NK-92 (cell line): ENCODE measurements at regions not wholly inside any gene's neighbourhood (a gene's known extent, or its start where the extent isn't known, plus 50 kb on each side); places are given as distances from the start of the nearest gene placed in this dataset.

ENCODE experiments used
- DNase-seq: peaks from one replicate; lab custom pipeline; 2025; ENCODE audit not compliant: unreplicated experiment; lab: John Stamatoyannopoulos, UW

DNA sequence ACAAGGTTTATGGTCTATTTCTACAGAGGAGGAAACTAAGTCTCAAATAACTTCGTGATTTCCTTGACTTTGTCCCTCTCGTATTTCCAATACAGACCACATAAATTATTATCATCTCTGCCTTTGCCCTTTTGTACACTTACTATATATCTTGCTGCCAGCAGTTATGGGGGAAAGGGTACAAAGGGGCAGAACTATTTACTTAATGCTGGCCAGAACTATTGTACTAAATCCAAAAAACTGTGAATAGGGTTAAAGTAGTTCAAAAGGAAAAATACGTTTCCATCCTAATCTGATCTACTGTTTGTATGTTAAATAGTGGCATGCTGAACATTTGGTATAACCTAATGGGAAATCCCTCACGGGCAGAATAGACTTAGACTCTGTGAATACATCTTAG, 537.3 kb upstream of the SEMA6D start:
- no peak for DNase-seq

DNA sequence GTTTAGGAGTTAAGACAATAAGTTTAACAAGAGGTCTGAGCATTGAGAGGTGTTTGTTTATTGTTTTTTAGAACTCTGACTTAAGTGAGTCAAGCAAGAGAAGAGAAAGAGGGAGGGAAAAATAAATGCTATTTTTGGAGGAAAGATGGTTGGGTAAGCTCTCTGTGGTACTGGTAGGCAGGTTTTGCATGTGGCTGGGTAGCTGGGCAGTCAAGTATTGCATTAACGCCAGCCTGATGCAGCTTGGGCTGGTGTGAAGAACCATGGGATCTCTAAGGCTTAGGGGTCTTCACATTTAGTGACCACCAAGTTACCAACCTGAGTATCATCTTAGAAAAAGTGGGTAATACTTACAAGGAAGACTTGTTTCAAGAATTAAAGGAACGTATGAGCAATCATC, 534.5 kb upstream of the SEMA6D start:
- no peak for DNase-seq

DNA sequence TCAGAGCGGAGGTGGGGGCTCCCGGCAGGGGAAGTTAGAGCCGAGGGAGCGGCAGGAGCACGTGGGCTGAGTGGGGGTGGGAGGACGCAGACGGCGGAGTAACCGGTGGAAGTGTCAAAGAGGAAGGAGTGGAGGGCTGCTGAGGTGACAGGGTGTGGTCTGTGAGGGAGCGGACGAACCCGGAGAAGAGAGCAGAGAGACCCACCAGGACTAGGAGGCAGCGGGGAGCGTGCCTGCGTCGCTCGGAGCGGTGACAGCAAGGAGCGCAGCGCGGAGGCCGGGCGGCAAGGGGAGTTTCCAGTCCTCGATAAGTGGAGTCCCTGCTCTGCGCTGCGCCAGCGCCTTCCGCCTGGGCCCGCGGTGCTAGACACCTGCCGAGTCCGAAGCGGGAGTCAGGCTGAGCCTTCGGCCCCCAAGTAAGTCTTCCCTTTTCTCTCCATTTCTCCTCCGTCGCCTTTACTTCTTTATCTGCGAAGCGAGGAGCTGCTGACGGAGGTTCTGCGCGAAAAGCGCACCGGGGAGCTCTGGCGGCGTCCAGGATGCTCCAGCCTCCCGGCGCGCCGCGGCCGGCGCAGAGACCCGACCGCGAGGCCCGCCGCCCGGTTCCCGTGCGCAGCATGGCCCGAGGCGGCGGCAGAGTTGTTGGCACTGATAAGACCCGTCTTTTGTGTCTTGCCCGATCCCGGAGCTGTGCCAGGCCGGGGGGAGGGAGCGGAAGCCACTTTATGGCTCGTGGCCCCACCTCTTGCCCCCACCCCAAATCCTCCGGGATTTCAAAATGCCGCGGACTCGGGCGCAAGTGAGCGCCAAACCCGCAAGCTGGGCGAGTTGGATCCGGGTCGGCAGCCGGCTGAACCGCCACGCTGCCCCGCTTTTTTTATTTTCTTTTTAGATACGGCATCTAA, 533.0 kb upstream of the SEMA6D start:
- DNase-seq = no peak

DNA sequence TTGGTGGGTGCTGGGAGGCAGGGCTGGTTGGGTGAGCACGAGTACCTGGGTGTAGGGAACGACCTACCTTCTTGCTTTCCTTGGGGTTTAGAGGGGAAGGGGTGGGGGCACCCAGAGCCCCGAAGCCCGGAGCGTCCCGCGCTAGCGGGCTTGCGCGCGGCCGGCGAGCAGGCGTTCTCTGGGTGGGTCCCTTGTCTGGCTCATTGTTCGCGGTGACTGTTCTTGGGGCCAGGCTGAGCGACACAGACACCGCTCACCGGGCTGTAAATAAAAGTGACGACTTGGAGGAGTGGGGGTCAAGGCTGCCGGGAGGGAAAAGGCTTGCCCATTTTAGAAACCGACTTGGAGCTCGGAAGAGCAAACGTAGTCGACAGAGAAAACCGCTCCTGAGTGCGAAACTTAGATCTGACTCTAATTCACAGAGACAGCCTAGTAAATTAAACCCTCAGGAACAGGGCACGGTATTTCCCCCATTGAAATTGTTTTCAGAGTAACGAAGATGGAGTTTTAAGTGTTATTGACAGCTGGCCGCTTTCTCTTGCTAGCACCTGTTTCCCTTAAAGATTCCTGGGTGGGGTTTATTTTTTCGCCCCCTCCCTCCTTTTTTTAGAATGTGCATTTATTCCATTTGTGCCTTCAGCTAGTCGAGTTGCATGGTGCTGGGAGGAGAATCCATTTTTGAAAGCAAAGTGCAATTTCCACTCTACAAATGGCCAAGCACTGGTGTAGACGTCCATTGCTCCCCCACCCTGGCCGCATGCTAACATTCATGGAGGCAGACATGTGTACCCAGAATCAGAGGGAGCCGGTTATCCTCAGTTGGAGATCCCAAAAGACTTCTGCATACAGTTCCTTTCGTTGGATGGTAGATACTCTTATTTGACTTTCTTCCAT, 532.1 kb upstream of the SEMA6D start:
- DNase-seq = no peak

DNA sequence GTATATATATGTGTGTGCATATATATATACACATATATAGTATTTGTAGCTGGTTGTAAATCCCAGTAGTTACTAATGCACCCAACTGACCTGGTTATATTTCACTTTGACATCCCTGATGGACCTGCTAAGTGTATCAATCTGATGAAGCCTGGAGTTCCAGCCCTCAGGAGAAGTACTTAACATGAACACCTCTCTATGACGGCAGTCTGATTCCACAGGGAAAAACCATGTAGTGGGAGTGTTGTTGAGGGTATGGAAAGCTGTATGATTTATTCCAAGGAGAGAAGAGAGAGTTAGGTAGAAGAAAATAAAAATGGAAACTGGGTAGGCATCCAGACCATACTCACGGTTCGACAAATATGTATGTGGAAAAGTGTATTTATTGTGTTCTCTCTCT, 531.2 kb upstream of the SEMA6D start:
- no peak for DNase-seq

DNA sequence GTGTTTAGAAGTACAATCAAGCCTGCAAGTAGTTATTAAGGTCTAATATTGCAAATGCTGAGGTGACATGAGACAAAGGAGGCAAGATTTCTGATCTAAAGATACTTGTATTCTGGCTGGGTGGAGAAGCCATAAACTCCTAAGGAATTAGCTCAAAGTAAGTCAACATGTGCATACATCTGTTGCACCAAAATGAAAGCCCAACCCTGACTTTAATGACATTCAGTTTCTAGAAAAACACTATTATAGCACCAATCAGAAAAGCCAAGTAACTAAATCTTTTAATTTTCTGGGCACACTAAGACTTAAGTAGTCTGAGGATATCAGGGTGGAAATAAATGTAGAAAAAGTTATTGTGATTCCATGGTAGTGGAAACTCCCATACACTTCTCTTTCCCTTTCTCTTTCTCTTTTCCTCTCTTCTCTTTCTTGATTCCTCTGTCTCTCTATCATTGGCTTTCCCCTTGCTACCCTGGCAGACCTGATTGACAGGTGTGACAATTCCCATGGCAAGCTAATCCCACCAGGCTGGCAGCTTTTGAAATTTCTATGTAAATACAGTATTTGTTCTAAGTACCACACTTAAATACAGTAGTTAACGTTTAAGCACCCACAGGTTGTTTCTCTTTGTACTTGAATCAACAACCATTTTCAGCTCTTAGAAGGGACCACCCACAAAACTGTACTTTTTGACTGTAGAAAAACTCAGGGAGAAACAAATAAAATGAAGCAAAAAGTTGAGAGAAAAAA, 528.4 kb upstream of the SEMA6D start:
- DNase-seq = no peak

DNA sequence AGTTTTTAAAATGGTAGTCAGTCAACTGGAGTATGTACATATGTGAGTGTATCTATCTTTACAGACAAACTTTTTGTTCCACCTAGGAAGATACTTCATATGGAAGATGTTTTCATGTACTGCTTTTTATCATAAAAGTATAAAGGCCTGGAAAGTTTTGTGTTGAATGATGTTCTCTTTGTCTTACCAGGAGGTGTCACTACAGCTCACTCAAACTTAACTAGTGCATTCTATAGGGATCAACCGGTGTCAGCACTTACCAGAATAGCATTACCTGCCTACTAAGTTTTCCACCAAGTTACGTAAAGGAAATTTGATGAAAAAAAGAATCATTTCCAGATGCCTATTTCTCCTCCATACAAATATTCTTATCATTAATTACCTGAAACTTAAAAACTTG, 522.6 kb upstream of the SEMA6D start:
- DNase-seq = no peak

DNA sequence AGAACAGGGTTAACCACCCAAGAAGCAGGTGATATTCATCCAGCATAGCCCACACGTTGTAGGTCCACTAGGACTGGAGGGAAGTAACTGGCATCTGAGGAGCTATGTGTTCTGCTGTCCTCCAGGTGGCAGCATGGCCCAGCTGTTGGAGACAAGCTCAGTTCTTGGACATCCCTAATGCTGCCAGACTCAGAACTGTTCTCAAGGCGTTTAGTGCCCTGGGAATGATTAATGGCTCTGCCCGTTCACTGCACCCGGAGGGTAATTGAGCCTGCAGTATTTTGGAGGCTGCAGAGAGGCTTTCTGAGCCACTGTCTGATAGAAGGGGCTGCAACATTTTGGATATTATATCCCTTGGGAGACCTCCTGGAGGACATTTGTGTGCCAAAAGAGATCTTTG, 521.3 kb upstream of the SEMA6D start:
- no peak for DNase-seq

DNA sequence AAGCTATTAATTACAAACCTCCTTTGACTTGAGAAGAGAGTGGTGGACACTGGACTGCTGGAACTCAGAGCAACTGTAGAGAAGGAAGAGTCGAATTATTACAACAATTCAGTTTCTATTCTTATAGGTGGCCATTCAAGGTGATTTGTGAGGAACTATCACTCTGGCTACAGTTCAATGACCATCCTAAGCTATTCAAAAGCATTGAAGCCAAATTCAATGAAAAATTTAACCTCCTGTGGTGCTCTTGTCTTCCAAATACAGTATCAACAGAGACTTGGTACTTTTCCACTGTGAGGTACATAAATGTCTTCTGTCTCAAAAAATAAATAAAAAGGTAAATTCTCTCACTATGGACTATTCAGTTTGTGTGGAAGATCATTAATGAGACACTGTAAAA, 513.3 kb upstream of the SEMA6D start:
- no peak for DNase-seq

DNA sequence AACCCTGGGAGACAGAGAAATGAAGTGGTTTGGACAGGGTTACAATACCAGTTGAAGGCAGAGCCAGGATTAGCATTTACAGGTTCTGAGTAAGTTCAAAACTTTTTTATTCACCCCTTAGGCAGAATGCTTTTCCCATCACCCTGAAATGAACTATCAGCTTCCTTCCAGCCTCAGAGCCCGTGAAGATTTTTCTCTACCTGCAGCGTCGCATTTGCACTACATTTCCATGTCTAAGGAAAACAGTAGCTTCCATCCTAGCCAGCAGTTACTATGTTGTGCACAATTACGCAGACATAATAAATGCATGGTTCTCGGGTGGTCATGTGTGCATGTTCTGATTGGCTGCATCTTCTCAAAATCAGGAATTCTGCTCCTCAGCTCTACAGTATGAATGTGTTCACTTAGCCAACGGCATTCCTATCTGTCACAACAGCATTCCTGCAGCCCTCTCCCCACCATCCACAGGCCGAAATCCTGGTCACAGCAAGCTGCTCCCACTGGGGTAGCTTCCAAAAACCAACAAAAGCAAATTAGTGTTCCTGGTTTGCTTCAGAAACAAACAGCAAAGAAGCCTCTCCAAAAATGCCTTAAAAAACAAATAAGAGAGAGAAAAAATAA, 510.8 kb upstream of the SEMA6D start:
- no peak for DNase-seq

DNA sequence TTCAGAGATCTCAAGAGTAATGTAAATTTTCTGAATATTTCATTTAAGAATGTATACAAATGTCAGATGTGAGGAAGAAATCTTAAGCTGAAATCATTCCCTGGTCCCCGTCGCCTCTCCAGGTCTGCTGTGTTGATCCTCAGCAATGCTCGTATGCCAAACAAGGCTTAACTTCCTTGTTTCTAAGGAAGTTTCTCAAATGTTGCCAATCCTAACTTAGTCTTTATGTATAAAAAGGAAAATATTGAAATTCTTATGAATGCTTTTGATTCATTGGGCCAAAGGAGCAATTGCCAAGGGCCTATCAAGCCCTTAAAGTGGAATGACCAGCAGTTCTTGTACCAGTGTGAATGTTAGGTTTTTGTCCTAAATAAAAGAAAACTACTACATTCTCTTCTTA, 507.7 kb upstream of the SEMA6D start:
- DNase-seq = no peak

DNA sequence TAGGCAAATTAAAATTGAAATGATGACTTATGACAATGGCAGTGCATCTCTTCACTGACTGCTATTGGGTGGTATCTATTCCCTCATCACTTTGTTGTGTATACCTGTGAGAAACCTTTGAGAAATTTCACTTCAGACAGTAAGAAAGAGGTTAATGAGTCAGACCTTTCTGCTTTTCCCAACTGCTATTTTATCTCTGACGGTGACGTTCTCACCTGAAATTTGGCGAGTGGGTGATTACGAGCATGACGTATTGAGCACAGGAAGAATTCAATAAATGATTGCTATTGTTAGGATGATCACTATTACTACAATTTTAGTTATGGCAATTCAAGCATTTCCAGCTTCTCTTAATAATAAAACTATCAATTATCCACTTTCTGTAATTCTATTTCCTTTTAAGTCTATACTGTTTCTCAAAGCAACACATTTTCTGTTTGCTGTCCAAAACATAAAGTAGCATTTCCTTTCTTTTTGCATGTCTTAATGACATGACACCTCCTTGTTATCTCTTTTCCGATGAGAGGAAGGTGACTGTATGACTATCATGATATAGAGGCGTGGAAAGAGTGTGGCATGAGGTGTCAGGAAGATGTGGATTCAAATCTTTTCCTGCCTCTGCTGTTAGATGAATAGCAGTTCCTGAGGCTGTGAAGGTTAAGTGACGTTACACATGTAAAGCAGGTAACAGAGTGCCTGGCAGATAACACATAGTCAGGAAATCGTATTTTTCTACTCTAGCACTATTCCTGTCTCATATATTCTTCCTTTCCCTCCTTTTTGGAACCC, 504.9 kb upstream of the SEMA6D start:
- DNase-seq = no peak

DNA sequence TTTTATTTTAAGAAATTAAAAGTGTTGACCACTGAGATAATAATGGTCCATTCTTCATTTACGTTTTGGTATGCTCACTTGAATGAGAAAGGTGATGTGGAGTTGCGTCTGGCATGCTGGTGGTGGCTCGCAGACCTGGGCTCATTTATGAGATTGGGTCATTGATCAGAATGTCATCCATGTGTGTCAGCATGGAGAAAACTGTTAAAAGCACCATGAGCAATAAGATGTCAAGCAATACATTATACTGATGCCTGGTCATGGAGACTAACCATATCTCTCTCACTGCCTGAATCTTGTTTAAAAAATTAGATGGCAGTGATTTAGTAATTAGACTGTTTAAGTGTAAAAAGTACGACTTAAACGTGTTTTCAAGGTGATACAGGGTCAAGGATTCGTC, 503.4 kb upstream of the SEMA6D start:
- no peak for DNase-seq

DNA sequence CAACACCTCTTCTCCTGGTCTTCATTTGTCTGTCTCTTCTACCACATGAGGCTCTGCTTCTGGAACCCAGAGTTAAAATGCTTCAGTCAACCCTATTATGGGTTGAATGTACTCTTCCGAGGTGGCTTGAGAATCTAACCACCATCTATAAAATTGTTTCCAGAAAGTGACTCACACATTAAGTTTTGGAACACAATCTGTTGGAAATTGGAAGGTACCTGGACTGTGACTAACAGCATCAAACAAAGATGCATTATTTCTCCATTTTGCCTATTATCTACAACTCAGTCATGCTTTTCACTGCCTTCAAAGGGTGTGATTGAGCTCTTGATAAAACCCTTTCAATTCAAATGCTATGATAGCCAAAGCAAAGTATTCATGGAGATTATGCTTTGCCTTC, 499.0 kb upstream of the SEMA6D start:
- no peak for DNase-seq

DNA sequence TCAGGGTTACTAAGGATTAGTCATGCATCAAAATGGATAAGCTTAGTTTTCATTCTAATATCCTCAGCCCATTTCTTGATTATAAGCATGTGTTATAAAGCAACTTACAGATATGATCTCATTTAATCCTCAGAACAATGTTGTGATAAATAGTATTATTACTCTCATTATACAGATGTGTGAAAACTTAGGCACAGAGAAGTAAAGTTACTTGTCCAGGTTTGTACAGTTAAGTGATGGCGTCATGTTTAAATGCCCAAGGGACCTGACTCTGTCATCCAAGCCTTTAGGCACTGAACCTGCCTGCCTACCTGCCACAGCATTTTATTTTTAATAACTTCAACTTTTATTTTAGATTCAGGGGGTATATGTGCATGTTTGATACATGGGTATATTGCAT, 472.9 kb upstream of the SEMA6D start:
- DNase-seq = no peak

DNA sequence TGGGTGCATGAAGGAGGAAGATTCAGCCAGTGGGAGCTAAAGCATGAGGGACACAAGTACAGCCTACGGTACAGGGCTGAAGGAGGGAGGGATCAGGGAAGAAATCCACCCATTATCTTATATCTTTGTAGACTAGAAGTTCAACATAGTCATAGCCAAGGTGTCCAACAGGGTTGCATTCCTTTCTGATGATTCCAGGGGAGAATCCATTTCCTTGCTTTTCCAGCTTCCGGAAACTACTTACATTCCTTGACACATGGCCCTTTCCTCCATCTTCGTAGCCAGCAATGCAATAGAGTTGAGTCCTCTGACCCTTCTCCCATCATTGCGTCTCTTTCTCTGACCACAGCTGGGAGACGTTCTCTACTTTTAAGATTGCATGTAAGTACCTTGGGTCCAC, 471.0 kb upstream of the SEMA6D start:
- DNase-seq = no peak

DNA sequence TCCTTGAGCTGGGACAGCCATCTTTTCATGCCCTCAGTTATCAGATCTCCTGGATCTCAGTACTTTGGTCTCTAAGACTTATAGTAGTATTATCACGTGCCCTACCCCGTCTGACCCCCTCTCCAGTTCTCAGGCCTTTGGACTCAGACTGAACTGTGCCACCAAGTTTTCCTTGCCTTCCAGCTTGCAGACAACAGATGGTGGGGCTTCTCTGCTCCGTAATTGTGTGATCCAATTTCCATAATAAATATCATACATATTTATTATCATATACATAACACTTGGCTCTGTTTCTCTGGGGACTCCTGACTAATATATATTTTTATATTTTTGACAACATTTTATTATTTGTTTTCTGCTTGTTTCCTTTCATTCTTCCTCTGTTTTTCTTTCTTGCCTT, 458.8 kb upstream of the SEMA6D start:
- DNase-seq = no peak

DNA sequence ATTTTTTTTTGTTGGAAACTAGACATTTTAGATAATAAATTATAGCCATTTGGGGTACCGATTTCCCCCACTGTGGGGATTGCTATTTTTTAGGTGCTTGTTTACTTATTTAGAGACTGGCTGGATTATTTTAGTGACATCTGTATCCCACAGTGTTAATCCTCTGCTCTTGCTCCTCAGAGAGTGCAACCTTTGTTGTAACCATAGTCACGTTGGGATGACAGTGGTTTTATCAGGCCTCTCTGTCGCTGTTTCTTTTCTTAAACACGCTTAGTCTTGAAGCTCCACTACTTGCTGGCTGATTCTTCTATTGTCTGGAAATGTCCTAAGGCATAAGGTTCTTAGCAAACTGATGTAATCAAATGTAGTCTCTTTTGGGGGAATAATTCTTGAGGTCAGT, 451.6 kb upstream of the SEMA6D start:
- no peak for DNase-seq

DNA sequence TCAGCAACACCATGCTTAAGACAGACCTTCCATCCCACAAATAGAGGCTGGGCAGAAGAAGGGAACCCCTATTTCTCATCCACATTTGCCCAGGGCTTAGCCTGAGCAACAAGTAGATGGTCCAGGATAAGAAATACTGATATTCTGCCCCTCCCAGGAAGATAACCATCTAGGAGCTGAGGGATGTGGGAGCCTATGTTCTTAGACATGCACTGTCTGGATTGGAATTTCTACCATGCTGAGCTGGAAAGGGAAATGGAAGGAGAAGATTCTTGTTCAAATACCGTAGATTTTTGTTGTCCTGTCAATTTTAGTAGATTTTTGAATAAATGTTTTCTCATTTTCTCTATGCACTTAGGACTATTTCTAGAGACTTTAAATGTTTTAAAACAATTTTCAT, 450.7 kb upstream of the SEMA6D start:
- no peak for DNase-seq

DNA sequence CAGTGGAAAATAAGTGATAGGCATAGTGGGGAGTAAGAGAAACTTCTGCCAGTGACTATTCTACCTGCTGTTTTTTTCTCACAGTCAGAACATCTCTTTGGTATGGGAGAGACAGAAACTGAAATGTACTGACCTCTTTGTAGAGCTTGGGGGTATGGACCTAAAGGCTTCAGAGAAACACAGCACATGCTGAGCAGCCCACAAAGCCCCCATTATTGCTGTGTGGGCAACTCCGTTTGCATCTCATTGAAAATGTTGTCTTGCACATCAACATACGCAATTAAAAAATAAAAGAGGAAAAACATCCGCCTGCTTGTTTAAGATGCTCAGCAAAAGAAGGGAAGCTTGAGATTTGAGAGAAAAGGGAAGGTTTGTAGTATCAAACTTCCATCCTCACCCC, 443.4 kb upstream of the SEMA6D start:
- DNase-seq = no peak
